ENCODE measurements at regions not wholly inside any gene's neighbourhood (a gene's known extent, or its start where the extent isn't known, plus 50 kb on each side); places are given as distances from the start of the nearest gene placed in this dataset.
A peak's percentile ranks its signal among the peaks of the same experiment; 100 is the strongest.
"Not testable (repeated sequence)": the region's sequence is repeated elsewhere in the genome, so short reads cannot be mapped to it uniquely, and the experiment has no call there.

GRCh38 chr5:119299242-119299614, 56.6 kb upstream of the TNFAIP8 start:
- DNase-seq; H3K36me3 ChIP-seq; intact Hi-C loops (cut with DNase I; ENCODE audit: low total_unique reads); H3K4me3 ChIP-seq; H3K27me3 ChIP-seq; H3K9me3 ChIP-seq: not testable (repeated sequence)
- Histone ChIP-seq H3K27ac (peak overlapping the region in 2 of 5 donors; percentile 14 to 27), H3K4me1 (peaks cover 15 to 43% (median 30%) of the 10 kb centered on the region in 4 donors)
- WGBS, 5 donors, result 81 to 95% (median 86%) methylated on average over 5 to 9 of the region's 9 CpGs

- peak in 1 of 2 donors; percentile 40 for DNase-seq
Observed at GRCh38 chr5:119299615-119300310, 56.1 kb upstream of the TNFAIP8 start.

DNA sequence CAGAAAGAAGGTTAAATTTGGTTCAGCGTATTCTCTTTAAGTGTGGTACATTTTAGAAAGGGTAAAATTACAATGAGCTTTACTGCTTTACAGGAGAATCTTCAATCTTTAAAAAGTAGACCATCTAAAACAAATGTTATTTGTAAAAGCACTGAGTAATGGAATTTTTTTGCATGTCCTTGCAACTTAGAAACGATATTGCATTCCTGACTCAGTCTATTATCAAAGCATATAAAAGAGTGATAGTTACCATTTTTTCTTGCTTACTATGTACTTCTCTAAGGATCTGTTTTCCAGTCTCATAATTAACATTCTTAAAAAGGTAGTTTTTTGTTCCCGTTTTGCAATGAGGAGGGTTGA, 55.5 kb upstream of the TNFAIP8 start:
- DNase-seq, result no peak
- 78 to 92% (median 85%) methylated on average over 3 of the region's 3 CpGs for WGBS, 5 donors
- Histone ChIP-seq H3K27me3 (no peaks in the 10 kb centered on the region), H3K4me1 (peaks cover 22 to 51% (median 39%) of the 10 kb centered on the region in 4 donors), H3K27ac (no peak overlapping the region), H3K4me3 (peak overlapping the region in 1 of 4 donors; percentile 12), H3K36me3 (no peaks in the 10 kb centered on the region), H3K9me3 (no peaks in the 10 kb centered on the region)
- intact Hi-C loops (cut with DNase I; ENCODE audit: low total_unique reads), result no loop called here
- TF ChIP-seq POLR2A (IDR thresholded peaks at IDR 0.05) (no peak), POLR2AphosphoS5 (IDR thresholded peaks at IDR 0.05) (no peak), CTCF (IDR thresholded peaks at IDR 0.05) (no peak), EP300 (IDR thresholded peaks at IDR 0.05) (no peak)

More at GRCh38 chr5:119299615-119300310, 56.1 kb upstream of the TNFAIP8 start:
- H3K4me3 ChIP-seq, result peak overlapping the region in 1 of 4 donors; percentile 12
- H3K27me3 ChIP-seq; intact Hi-C loops (cut with DNase I; ENCODE audit: low total_unique reads); H3K36me3 ChIP-seq; H3K9me3 ChIP-seq: not testable (repeated sequence)
- H3K4me1 ChIP-seq, result peaks cover 20 to 48% (median 35%) of the 10 kb centered on the region in 4 donors
- H3K27ac ChIP-seq, result peak overlapping the region in 2 of 5 donors; percentile 14 to 27
- 70 to 90% (median 82%) methylated on average over 22 to 23 of the region's 23 CpGs for WGBS, 5 donors

GRCh38 chr5:119301210-119301609, 54.6 kb upstream of the TNFAIP8 start:
- H3K27ac ChIP-seq, result no peak overlapping the region

GRCh38 chr5:119301906-119302305, 53.9 kb upstream of the TNFAIP8 start:
- Histone ChIP-seq H3K9me3 (no peaks in the 10 kb centered on the region), H3K4me1 (peaks cover 22 to 61% (median 40%) of the 10 kb centered on the region in 4 donors), H3K4me3 (no peak overlapping the region), H3K36me3 (no peaks in the 10 kb centered on the region), H3K27me3 (no peaks in the 10 kb centered on the region), H3K27ac (peak overlapping the region in 3 of 5 donors; percentile 68 to 78 (median 71))
- no peak for DNase-seq
- no peak for TF ChIP-seq CTCF (IDR thresholded peaks at IDR 0.05)
- TF ChIP-seq EP300 (IDR thresholded peaks at IDR 0.05), result no peak
- TF ChIP-seq POLR2AphosphoS5 (IDR thresholded peaks at IDR 0.05), result no peak
- no peak for TF ChIP-seq POLR2A (IDR thresholded peaks at IDR 0.05)
- intact Hi-C loops (cut with DNase I; ENCODE audit: low total_unique reads), result no loop called here

More at GRCh38 chr5:119301210-119301609, 54.6 kb upstream of the TNFAIP8 start:
- Histone ChIP-seq H3K4me1 (peaks cover 22 to 58% (median 40%) of the 10 kb centered on the region in 4 donors), H3K27me3 (no peaks in the 10 kb centered on the region), H3K9me3 (no peaks in the 10 kb centered on the region), H3K4me3 (no peak overlapping the region), H3K36me3 (no peaks in the 10 kb centered on the region)
- TF ChIP-seq CTCF (IDR thresholded peaks at IDR 0.05) (no peak), POLR2A (IDR thresholded peaks at IDR 0.05) (no peak), POLR2AphosphoS5 (IDR thresholded peaks at IDR 0.05) (no peak), EP300 (IDR thresholded peaks at IDR 0.05) (no peak)
- 88 to 98% (median 94%) methylated on average over 2 of the region's 2 CpGs for WGBS, 5 donors
- DNase-seq, result no peak
- intact Hi-C loops (cut with DNase I; ENCODE audit: low total_unique reads), result no loop called here
